Right atrium auricular region (tissue), 2 donors: ENCODE measurements at regions not wholly inside any gene's neighbourhood (a gene's known extent, or its start where the extent isn't known, plus 50 kb on each side); places are given as distances from the start of the nearest gene placed in this dataset.
"Not testable (repeated sequence)": the region's sequence is repeated elsewhere in the genome, so short reads cannot be mapped to it uniquely, and the experiment has no call there.

Experiments
- DNase-seq: peaks from one replicate; pipeline ENCODE4 v3.0.0-alpha.2; 2019; ENCODE audit warnings: low spot score
- H3K27ac ChIP-seq, 2 donors: fragments of 200-600 bp; sonication (generic); 1 replicate in 1 of 2; 2 replicates in 1 of 2; pipeline ENCODE4 v1.5.1; 2016 to 2019
- H3K27me3 ChIP-seq, 2 donors: fragments of 200-600 bp; sonication (generic); one replicate each; pipeline versions ENCODE4 v1.5.1 to v1.6.0; 2017 to 2019
- H3K36me3 ChIP-seq: fragments of 200-600 bp; sonication (generic); one replicate; pipeline ENCODE4 v1.5.1; 2016
- H3K4me1 ChIP-seq, 2 donors: fragments of 200-600 bp; sonication (generic); one replicate each; pipeline versions ENCODE4 v1.5.1 to v1.6.0; 2017 to 2019
- H3K4me3 ChIP-seq, 2 donors: fragments of 200-600 bp; sonication (generic); 1 replicate in 1 of 2; 2 replicates in 1 of 2; pipeline ENCODE4 v1.5.1; 2017 to 2019; ENCODE audit warnings: mild to moderate bottlenecking in 1 of 2, moderate library complexity in 1 of 2
- H3K9me3 ChIP-seq, 2 donors: fragments of 200-600 bp; sonication (generic); one replicate each; pipeline ENCODE4 v1.5.1; 2019
- CTCF ChIP-seq, 2 donors: fragments of 200-600 bp; sonication (generic); IDR thresholded peaks; one replicate each; pipeline ENCODE4 v1.5.1; 2019; ENCODE audit warnings: antibody characterized with exemption in 2 of 2

- H3K4me3 ChIP-seq: no peak overlapping the region
- H3K9me3 ChIP-seq: no peaks in the 10 kb centered on the region
- DNase-seq: peak; percentile 47
- TF ChIP-seq CTCF (IDR thresholded peaks at IDR 0.05): no peak
- H3K4me1 ChIP-seq: no peaks in the 10 kb centered on the region
- H3K27ac ChIP-seq: no peak overlapping the region
- H3K36me3 ChIP-seq: no peaks in the 10 kb centered on the region
- H3K27me3 ChIP-seq: no peaks in the 10 kb centered on the region
Observed at GRCh38 chr15:31503758-31504461, 177.3 kb downstream of the KLF13 start.

- no peak overlapping the region for H3K27ac ChIP-seq
- no peaks in the 10 kb centered on the region for H3K36me3 ChIP-seq
- no peak for TF ChIP-seq CTCF (IDR thresholded peaks at IDR 0.05)
- no peaks in the 10 kb centered on the region for H3K9me3 ChIP-seq
- peak; percentile 47 for DNase-seq
- no peak overlapping the region for H3K4me3 ChIP-seq
- H3K27me3 ChIP-seq: no peaks in the 10 kb centered on the region
- H3K4me1 ChIP-seq: no peaks in the 10 kb centered on the region
Observed at GRCh38 chr15:31504462-31504839, 177.8 kb downstream of the KLF13 start.

- not testable (repeated sequence) for H3K4me1 ChIP-seq, H3K9me3 ChIP-seq, H3K4me3 ChIP-seq, H3K36me3 ChIP-seq, H3K27me3 ChIP-seq, DNase-seq, H3K27ac ChIP-seq
Observed at GRCh38 chr15:31507573-31507972, 180.9 kb downstream of the KLF13 start.

- no peak for TF ChIP-seq CTCF (IDR thresholded peaks at IDR 0.05)
- Histone ChIP-seq H3K27me3 (no peaks in the 10 kb centered on the region), H3K36me3 (no peaks in the 10 kb centered on the region), H3K4me3 (no peak overlapping the region), H3K4me1 (no peaks in the 10 kb centered on the region), H3K27ac (no peak overlapping the region), H3K9me3 (no peaks in the 10 kb centered on the region)
- DNase-seq: peak; percentile 23
Observed at GRCh38 chr15:31508656-31509055, 182.0 kb downstream of the KLF13 start.

GRCh38 chr15:31510057-31510456 lies 183.4 kb downstream of the KLF13 start:
- Histone ChIP-seq H3K27me3 (no peaks in the 10 kb centered on the region), H3K4me3 (no peak overlapping the region), H3K4me1 (no peaks in the 10 kb centered on the region), H3K9me3 (no peaks in the 10 kb centered on the region), H3K27ac (no peak overlapping the region), H3K36me3 (no peaks in the 10 kb centered on the region)
- DNase-seq: peak; percentile 26
- no peak for TF ChIP-seq CTCF (IDR thresholded peaks at IDR 0.05)

DNA sequence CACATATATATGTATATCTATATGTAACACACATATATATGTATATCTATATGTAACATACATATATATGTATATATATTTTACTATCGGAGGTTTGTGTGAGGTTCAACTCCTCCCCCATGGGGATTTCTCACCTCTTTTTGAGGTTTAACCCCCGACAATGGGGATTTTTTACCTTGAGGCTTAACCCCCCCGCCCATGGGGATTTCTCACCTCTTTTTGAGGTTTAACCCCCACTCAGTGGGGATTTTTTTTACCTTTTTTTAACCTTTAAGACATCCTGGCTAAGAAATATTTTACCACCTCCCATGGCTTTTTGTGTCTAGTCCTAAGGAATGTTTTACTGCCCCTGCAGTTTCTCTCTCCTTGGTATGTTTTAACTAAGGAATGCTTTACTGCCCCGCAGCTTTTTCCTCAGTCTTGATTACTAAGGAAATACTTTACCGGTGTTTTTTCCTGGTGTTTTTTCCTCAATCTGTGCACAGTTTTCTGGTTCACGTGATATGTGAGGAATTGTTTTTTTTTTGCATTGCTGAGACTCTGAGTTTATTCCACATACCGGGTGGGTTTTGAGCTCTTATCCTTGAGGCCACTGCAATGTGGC lies 185.2 kb downstream of the KLF13 start:
- no peak overlapping the region for H3K27ac ChIP-seq
- no peaks in the 10 kb centered on the region for H3K36me3 ChIP-seq
- no peaks in the 10 kb centered on the region for H3K4me1 ChIP-seq
- no peak for DNase-seq
- no peaks in the 10 kb centered on the region for H3K9me3 ChIP-seq
- H3K27me3 ChIP-seq: no peaks in the 10 kb centered on the region
- no peak for TF ChIP-seq CTCF (IDR thresholded peaks at IDR 0.05)
- H3K4me3 ChIP-seq: no peak overlapping the region
